NCI-H345 treated with DMSO at 0.1 percent for 48 hours (cell line): ENCODE measurements at regions not wholly inside any gene's neighbourhood (a gene's known extent, or its start where the extent isn't known, plus 50 kb on each side); places are given as distances from the start of the nearest gene placed in this dataset.
A peak's percentile ranks its signal among the peaks of the same experiment; 100 is the strongest.

Experiments
- DNase-seq: peaks from one replicate; lab custom pipeline; 2025; ENCODE audit not compliant: unreplicated experiment; lab: John Stamatoyannopoulos, UW

- no peak for DNase-seq
Measured at GRCh38 chr1:55860326-55860725, 645.2 kb upstream of the USP24 start.

DNA sequence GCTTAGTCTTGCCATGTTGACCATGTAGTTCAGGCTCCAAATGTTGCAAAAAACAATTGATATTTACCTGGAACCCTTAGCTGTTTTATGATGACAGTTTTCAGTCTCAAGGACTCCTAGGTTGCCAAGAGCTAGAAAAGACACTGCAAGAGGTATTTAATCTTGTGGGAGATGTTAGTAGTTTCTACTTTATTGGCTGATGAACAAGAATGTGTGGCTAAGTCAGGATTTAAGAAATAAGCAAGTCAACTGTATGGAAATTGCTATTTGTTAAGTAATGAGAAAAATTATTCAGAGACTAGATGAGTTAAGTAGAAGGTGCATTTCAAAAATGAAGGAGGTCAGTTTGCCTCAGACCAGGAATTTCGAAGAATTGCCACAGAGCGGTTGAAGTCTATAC is 639.7 kb upstream of the USP24 start:
- no peak for DNase-seq

DNA sequence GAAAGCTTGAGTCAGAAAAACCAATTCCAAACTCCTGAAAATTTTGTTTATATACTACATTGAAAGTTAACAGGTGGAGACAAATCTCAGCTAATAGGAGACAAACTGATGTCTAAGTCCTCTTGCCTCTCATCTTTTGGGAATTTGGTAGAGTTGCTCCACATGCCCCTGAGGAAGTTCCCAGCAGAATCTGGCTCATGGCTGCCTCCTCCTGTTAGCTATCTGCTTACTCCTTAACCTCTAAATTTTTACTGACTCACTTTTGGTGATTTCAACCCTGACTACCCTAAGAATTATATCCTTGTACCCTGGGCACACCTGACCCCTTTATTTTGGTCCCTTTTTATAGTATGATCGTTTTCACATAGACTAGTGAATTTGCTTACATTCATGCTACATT is 633.7 kb upstream of the USP24 start:
- DNase-seq = no peak

DNA sequence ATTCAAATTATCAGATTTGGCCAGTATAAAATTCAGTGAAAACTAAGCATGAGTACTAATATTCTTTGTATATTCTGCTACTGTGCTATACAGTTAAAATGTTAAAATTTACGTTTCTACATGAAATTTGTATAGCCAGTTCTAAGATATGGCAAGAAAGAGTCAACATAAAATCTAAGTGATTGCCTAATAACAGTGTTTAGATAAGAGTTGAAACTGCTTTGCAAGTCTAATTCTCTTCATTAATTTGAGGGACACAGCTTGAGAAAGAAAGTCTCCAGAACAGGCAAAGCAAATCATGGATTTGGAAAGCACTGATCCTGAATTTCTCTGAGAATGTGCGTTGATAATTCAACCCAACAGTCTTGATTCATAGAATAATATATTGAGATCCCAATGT is 630.9 kb upstream of the USP24 start:
- DNase-seq = no peak

DNA sequence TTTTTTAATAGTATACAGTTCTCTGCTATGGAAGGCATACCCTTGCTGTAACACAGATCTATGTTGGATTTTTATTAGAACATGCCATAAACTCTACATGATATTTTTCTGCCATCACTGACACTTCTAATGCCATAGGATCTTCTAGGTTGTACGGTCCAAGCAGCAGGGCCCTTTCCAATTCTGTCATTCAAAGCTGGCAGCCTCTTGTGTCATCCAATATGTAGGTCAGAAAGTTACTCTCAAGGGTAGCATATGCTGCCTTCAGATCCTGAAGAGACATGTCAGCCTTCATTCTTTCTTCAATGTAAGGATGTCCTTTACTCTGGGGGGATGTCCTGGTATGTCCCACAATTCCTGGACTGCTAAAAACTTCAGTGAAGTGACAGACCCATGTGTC is 629.2 kb upstream of the USP24 start:
- DNase-seq = no peak

DNA sequence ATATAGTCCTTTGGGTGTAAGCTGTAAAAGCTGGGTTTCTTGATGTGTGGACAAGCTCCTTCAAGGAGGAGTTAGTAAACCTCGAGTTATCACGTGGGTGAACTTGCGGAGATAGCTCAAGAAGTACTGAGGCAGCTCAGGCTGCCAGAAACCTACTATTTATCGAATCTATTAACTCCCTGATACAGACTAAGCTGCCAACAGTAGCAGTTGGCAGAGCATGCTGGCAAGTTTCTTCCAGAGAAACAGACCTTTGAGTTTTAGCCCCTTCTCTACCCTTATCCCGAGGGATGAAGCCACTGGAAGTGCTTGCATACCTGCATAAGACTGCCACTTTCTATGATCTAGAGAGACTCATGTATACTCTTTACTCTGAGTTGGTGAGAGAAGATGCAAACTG is 624.5 kb upstream of the USP24 start:
- DNase-seq = no peak

GRCh38 chr1:55839221-55839620 is 624.1 kb upstream of the USP24 start:
- DNase-seq = no peak

- DNase-seq = no peak
Measured at GRCh38 chr1:55836086-55836485, 620.9 kb upstream of the USP24 start.

- DNase-seq = no peak
Measured at GRCh38 chr1:55833529-55834091, 618.4 kb upstream of the USP24 start.

DNA sequence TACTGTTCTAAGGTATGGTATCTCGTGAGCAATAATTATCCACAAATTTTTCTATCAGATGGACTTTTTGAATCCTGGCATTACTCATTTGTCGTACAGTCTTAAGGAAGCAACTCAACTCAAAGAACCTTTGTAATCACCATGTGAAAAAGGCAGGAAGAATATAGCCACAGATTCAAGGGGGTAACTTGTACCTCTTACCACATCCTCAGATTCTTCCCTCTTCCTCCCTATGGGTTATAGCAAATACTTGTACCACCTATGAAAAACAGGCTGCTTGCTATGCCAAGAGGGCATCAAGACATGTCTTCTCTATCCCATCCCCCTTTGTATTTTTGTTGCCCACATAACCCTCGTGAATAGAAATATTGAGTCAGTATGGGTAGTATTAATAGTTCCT is 616.6 kb upstream of the USP24 start:
- DNase-seq = no peak

DNA sequence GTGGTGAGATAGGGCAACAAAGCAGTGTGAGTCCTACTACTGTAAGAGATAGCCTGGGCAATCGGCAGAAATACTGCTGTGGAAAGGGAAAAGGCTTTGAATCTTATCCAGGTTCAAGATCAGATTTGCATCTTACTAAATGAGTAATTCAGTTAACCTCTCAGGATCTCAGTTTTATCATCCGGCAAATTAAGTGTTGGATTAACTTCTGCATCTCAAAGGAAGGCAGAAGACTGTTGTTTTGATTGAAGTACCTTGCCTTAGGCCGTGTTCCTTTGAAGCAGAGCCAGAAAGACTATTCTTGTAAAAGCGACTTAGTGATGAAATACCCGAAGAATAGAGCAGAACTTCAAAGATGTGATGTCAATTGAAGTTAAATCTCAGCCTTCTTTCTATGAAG is 612.9 kb upstream of the USP24 start:
- DNase-seq = no peak

DNA sequence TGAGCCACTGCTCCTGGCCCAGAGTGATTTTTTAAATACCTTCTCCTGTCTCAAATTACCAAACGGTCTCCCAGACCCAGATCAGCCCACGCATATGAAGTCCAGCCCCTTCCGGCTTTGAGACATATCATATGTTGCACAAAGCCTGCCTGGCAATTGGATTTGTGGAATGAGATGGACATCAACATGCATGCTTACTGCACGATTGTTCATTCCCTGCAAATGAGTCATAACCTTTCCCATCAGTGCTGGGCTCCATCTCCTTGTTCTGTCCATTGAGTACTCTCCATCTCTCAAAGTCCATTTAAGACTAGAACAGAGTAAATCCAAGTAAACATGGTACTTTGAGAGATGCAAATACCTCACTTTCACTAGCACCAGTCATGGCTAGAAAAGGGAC is 612.2 kb upstream of the USP24 start:
- no peak for DNase-seq

DNA sequence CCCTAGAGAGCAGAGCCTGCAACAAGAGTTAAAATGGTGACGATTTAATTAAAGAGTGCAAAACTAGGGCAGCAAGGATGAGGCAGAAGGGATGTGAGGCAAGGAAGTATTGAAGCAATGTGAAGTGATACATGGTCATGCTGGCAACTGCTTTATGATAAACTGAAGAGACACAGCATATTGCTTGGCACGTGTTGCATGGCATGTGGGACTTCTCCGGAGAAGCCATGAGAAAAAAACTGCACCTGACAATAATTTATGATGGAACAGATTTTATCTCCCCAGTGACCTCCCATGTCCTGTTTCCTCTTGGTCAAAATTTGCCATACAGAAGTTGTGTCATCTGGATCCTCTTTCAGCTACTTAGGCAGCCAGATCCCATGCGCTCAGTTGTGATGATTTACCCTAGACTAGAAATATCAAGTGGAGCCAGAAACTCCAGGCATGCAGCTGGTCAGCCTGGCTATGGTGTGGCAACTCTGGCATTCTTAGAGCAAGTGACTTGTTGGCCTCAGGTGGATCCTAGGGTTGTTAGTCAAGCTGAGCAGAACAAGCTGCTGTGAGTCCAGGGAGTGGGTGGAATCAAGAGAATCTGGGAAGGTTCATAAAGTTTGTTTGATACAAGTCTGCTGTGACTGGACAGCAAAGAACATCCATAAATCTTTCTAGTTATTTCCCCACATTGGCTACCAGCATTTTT is 611.4 kb upstream of the USP24 start:
- DNase-seq = no peak

DNA sequence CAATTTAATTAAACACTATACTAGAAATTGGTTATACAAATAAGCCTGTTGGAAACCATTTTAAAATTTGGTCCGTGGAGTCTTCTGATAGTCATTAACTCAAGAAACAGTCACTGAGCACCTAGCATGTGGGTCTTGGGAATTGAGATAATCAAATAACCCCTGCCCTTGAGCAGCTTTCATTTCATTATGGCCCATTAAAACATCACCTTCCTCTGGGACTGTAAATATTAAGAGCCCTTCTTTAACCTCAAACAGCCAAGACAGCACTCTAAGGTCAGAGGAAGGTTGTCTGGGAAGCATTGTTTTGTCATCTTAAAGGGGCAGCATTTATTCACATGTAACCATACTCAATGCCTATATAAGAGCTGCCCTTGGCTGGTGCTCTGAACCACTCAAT is 610.3 kb upstream of the USP24 start:
- no peak for DNase-seq

- no peak for DNase-seq
Measured at GRCh38 chr1:55824251-55824640, 609.1 kb upstream of the USP24 start.

GRCh38 chr1:55823541-55824250 is 608.5 kb upstream of the USP24 start:
- DNase-seq = no peak

DNA sequence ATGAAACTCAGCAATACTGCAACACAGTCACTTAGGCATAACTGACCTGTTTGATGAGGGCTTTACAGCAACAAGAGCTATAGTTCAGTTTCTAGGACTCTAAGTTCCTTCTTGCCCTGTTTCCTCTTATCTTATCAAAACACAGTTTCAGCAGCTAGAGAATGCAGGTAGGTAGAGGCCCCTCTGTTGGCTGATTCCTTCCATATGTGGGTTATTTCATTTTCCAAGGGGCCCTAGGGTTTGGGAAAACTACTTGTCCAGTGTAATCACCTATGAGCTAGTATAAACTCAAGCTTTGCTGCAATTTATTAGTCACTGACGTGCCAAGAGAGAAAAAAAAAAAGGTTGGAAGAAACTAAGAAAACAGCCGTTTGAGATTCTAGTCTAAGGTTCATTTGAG is 607.7 kb upstream of the USP24 start:
- no peak for DNase-seq

- DNase-seq = no peak
Measured at GRCh38 chr1:55821234-55821633, 606.1 kb upstream of the USP24 start.

DNA sequence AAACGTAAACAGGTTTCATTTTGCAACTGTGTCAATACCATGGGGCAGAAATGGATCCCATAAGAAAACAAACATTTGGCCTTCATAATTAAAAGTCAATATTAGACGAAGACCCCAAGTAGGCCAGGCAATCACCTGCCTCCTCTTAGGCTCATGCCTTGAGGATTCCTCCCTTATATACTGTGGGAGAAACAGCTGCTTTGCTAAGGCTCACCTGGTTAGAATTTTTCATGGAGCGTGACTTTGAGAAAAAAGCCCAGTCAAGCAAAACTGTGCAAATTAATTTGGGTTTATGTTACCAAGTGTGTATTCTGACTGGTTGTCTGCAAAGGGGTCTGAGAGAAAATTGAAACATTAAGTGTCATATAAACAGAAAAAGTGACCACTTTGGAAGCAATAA is 605.3 kb upstream of the USP24 start:
- peak; percentile 76 for DNase-seq

DNA sequence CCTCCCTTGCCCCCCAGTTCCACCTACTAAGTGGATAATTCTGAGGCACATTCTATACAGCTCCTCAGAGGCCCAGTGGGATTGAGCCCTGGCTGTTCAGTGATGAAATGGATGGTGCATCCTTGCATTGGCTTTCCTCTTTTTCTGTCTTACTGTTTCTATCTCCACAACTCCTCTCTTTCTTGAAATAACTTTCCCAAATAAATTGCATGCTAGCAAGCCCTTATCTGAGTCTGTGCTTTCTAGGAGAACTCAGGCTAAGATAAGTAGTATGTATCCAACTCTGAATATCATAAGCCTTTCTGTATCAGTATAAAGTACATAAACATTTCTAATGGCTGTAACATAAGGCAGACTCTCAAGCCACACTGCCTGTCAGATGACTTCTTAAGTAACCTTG is 603.8 kb upstream of the USP24 start:
- DNase-seq = no peak

DNA sequence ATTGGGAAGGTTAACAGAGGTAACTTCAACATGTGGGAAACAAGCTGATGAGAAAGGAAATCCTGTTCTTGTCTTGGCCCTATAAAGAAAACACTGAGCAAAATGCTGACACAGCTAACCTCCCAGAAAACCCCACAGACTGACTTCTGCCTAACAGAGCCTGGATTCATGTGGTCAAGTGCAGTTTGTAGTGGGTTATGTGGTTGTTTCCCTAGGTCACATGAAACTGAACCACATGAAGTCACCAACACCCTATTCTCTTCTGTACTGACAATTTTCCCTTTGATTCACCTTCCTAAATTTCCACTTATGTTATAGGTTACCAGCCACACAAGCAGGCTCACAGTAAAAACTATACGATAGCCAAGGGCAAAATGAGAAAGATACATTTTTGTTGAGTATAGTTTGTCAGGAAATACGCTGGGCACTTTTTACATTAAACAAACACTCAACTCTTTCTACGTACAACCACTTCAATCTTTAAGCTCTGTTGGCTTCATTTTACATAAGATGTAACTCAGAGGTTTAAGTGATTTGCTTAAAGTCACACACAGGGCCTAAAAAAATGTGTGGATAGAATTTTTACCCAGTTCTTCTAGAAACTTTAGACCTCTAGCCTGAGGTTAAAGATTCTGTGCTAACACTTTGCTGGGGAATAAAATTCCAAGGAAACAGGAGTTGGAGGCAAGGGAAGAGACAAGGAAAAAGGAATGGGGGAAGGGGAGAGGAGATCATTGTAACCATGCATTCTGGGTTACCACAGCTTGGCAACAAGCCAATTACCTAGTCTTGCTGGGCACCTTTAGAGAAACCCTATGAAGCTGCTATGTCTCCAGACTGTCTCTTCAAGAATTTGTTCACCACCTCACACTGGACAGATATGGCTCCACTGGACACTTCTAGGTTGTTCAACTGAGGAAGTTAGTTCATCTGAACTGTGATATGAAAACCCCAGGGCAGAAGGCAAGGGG is 601.6 kb upstream of the USP24 start:
- DNase-seq = peak; percentile 77
